Gastroesophageal sphincter (tissue), 3 donors: ENCODE measurements at regions not wholly inside any gene's neighbourhood (a gene's known extent, or its start where the extent isn't known, plus 50 kb on each side); places are given as distances from the start of the nearest gene placed in this dataset.

Source experiments
- POLR2A ChIP-seq, 2 donors: fragments of 450-650 bp; IDR thresholded peaks; one replicate each; pipeline ENCODE4 v1.6.1; 2017; ENCODE audit warnings: antibody characterized with exemption in 2 of 2, mild to moderate bottlenecking in 2 of 2, moderate library complexity in 1 of 2
- TF ChIP-seq, protein P1 (sequence below), 4 experiments: fragments of 200-600 bp in 2 of 4; fragments of 450-650 bp in 2 of 4; sonication (generic) in 1 of 4; IDR thresholded peaks; one replicate each; pipeline ENCODE4 v1.5.1; 2017 to 2019; ENCODE audit warnings: antibody characterized with exemption in 4 of 4, mild to moderate bottlenecking in 2 of 4, moderate library complexity in 2 of 4

DNA sequence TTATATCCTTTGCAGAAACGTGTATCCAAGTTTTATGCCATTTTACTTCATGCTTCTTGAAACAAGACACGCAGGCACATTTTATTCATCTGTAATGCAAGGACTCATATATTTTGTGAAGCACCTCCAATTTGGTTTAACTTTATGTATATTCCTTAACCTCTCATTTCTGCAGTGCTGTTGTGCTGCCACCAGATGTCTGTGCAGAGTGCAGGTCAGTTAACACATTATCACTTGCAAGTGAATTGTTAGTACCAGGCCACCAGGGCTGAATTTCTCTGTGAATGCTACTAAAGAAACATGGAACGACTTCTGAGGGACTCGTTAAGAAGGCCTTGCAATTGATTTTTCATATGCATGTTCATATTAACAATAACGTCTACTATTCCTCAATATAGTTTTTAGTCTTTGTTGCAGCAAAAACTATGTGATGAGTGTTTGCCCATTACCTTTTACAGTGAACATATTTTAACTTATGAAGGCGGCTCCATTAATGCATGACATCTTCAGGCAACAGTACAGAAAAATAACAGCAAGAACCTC is 770.3 kb downstream of the NLGN4X start:
- TF ChIP-seq, protein P1, sequence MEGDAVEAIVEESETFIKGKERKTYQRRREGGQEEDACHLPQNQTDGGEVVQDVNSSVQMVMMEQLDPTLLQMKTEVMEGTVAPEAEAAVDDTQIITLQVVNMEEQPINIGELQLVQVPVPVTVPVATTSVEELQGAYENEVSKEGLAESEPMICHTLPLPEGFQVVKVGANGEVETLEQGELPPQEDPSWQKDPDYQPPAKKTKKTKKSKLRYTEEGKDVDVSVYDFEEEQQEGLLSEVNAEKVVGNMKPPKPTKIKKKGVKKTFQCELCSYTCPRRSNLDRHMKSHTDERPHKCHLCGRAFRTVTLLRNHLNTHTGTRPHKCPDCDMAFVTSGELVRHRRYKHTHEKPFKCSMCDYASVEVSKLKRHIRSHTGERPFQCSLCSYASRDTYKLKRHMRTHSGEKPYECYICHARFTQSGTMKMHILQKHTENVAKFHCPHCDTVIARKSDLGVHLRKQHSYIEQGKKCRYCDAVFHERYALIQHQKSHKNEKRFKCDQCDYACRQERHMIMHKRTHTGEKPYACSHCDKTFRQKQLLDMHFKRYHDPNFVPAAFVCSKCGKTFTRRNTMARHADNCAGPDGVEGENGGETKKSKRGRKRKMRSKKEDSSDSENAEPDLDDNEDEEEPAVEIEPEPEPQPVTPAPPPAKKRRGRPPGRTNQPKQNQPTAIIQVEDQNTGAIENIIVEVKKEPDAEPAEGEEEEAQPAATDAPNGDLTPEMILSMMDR (IDR thresholded peaks at IDR 0.05), result peak in 1 of 4 experiments; percentile 6
- TF ChIP-seq POLR2A (IDR thresholded peaks at IDR 0.05), result no peak
